ENCODE measurements at regions not wholly inside any gene's neighbourhood (a gene's known extent, or its start where the extent isn't known, plus 50 kb on each side); places are given as distances from the start of the nearest gene placed in this dataset.

- TF ChIP-seq EZH2 (IDR thresholded peaks at IDR 0.05; ENCODE audit: insufficient read depth, poor library complexity, severe bottlenecking) (no peak), EZH2phosphoT487 (IDR thresholded peaks at IDR 0.05; ENCODE audit: insufficient read depth, low read depth) (no peak)
These were observed 82.7 kb upstream of the KLF6 start for GRCh38 chr10:3867454-3868270.
